Mucosa of descending colon (tissue), 3 donors: ENCODE measurements at regions not wholly inside any gene's neighbourhood (a gene's known extent, or its start where the extent isn't known, plus 50 kb on each side); places are given as distances from the start of the nearest gene placed in this dataset.

Experiments used
- ATAC-seq: fragments of 200-7000 bp; cut with Tn5 transposase; one replicate; pipeline ENCODE4 v1.9.1; 2020; ENCODE audit warnings: mild to moderate bottlenecking, moderate library complexity
- DNase-seq, 3 donors: peaks; one replicate each; pipeline ENCODE4 v3.0.0-alpha.2; 2020
- H3K36me3 ChIP-seq: fragments of 200-600 bp; one replicate; pipeline ENCODE4 v1.8.0; 2021; ENCODE audit warnings: low read depth, mild to moderate bottlenecking
- H3K4me1 ChIP-seq: fragments of 200-600 bp; one replicate; pipeline ENCODE4 v1.8.0; 2021; ENCODE audit warnings: low read depth, mild to moderate bottlenecking
- H3K4me3 ChIP-seq: fragments of 200-600 bp; one replicate; pipeline ENCODE4 v1.8.0; 2021; ENCODE audit warnings: mild to moderate bottlenecking
- H3K9me3 ChIP-seq: fragments of 200-600 bp; one replicate; pipeline ENCODE4 v1.8.0; 2021; ENCODE audit warnings: mild to moderate bottlenecking
- CTCF ChIP-seq: fragments of 200-600 bp; IDR thresholded peaks from one replicate; pipeline ENCODE4 v1.8.0; 2022; ENCODE audit warnings: antibody characterized with exemption, mild to moderate bottlenecking
- intact Hi-C, 2 donors: fragments of 100-400 bp; cut with DNase I in 1 of 2; cut with micrococcal nuclease in 1 of 2; formaldehyde crosslinking; loops; one replicate each; pipeline versions ENCODE4 v1.11.0 to v1.11.1; 2022; cut with DNase I, micrococcal nuclease
- donor health status: DM: no; HTN: no; CAD: no; lungs with moderate emphysema.
- donor health status: DM: no; HTN: no; CAD: no.
- donor health status: DM: no; HTN: yes; CAD: no.

- intact Hi-C loops = loop anchor here (5.0 to 10.0 kb wide), 2 partner anchors 1447 to 1449 kb away; no protein-coding TSS in a partner anchor
Observed at GRCh38 chr18:67215686-67216085, 300.8 kb downstream of the DSEL start.

GRCh38 chr18:67211646-67212045 is 304.9 kb downstream of the DSEL start:
- no peak for TF ChIP-seq CTCF
- ATAC-seq = no peak
- no peaks in the 10 kb centered on the region for H3K36me3 ChIP-seq
- no peaks in the 10 kb centered on the region for H3K4me1 ChIP-seq
- H3K4me3 ChIP-seq = no peak overlapping the region
- intact Hi-C loops = loop anchor here in 1 of 2 donors (10.0 kb wide), 1 partner anchor 1453 kb away; no protein-coding TSS in a partner anchor
- no peaks in the 10 kb centered on the region for H3K9me3 ChIP-seq
- no peak for DNase-seq

More at GRCh38 chr18:67215686-67216085, 300.8 kb downstream of the DSEL start:
- H3K36me3 ChIP-seq = no peaks in the 10 kb centered on the region
- no peaks in the 10 kb centered on the region for H3K9me3 ChIP-seq
- TF ChIP-seq CTCF = no peak
- DNase-seq (peak in 1 of 3 donors; percentile 46), ATAC-seq (no peak)
- H3K4me1 ChIP-seq = no peaks in the 10 kb centered on the region
- H3K4me3 ChIP-seq = no peak overlapping the region

GRCh38 chr18:67200665-67201064 is 315.9 kb downstream of the DSEL start:
- TF ChIP-seq CTCF = no peak
- DNase-seq (no peak), ATAC-seq (no peak)
- no peaks in the 10 kb centered on the region for H3K9me3 ChIP-seq
- no peaks in the 10 kb centered on the region for H3K4me1 ChIP-seq
- no peak overlapping the region for H3K4me3 ChIP-seq
- intact Hi-C loops = no loop called here
- H3K36me3 ChIP-seq = no peaks in the 10 kb centered on the region

- no peak for TF ChIP-seq CTCF
- Histone ChIP-seq H3K4me1 (no peaks in the 10 kb centered on the region), H3K9me3 (no peaks in the 10 kb centered on the region), H3K4me3 (no peak overlapping the region), H3K36me3 (no peaks in the 10 kb centered on the region)
- DNase-seq (peak in 1 of 3 donors; percentile 9), ATAC-seq (peak; percentile 34)
- intact Hi-C loops = loop anchor here in 1 of 2 donors (10.0 kb wide), 1 partner anchor 95 kb away; no protein-coding TSS in a partner anchor
Observed at GRCh38 chr18:67199993-67200617, 316.4 kb downstream of the DSEL start.

- no peaks in the 10 kb centered on the region for H3K36me3 ChIP-seq
- ATAC-seq (no peak), DNase-seq (no peak)
- intact Hi-C loops = loop anchor here in 1 of 2 donors (10.0 kb wide), 1 partner anchor 90 kb away; no protein-coding TSS in a partner anchor
- no peaks in the 10 kb centered on the region for H3K9me3 ChIP-seq
- no peak for TF ChIP-seq CTCF
- H3K4me1 ChIP-seq = no peaks in the 10 kb centered on the region
- H3K4me3 ChIP-seq = no peak overlapping the region
Observed at GRCh38 chr18:67194886-67195285, 321.6 kb downstream of the DSEL start.
